ENCODE measurements at regions not wholly inside any gene's neighbourhood (a gene's known extent, or its start where the extent isn't known, plus 50 kb on each side); places are given as distances from the start of the nearest gene placed in this dataset.

DNA sequence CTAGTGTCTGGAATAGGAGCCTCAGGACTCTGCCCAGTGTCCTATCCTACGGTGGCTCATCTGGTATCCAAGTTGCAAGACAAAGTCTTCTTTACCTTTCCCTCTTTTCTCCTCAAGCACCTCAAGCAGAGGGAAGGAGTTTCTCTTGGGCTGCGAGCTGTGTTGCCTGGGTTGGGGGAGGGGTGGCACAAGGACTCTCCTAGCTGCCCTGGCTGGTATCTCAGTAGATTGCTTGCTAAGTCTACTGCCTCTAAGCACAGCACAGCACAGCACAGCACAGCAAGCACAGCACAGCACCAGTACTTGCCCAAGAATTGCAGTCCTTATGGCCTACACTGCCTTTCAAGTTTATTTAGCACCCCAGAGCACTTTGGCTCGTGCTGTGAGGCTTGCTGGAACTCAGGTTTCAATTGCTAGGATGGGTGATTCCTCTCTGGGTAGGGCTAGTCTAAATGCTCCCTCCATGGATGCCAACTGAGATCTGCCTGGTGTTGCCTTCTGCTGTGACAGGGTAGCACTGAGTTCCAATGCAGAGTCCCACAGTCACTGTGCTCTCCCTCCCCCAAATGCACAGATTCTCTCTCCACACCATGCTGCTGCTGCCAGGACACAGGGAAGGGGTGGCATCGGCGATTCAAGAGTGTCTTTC is 213.1 kb upstream of the POU5F2 start:
- TF ChIP-seq, protein P1, sequence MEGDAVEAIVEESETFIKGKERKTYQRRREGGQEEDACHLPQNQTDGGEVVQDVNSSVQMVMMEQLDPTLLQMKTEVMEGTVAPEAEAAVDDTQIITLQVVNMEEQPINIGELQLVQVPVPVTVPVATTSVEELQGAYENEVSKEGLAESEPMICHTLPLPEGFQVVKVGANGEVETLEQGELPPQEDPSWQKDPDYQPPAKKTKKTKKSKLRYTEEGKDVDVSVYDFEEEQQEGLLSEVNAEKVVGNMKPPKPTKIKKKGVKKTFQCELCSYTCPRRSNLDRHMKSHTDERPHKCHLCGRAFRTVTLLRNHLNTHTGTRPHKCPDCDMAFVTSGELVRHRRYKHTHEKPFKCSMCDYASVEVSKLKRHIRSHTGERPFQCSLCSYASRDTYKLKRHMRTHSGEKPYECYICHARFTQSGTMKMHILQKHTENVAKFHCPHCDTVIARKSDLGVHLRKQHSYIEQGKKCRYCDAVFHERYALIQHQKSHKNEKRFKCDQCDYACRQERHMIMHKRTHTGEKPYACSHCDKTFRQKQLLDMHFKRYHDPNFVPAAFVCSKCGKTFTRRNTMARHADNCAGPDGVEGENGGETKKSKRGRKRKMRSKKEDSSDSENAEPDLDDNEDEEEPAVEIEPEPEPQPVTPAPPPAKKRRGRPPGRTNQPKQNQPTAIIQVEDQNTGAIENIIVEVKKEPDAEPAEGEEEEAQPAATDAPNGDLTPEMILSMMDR (conservative IDR thresholded peaks at IDR 0.05; ENCODE audit: low read depth in 2 of 2): no peak
- TF ChIP-seq EZH2 (IDR thresholded peaks at IDR 0.05; ENCODE audit: low read depth, unreplicated experiment) (no peak), EZH2phosphoT487 (IDR thresholded peaks at IDR 0.05; ENCODE audit: unreplicated experiment) (no peak)
- TF ChIP-seq, protein P2, sequence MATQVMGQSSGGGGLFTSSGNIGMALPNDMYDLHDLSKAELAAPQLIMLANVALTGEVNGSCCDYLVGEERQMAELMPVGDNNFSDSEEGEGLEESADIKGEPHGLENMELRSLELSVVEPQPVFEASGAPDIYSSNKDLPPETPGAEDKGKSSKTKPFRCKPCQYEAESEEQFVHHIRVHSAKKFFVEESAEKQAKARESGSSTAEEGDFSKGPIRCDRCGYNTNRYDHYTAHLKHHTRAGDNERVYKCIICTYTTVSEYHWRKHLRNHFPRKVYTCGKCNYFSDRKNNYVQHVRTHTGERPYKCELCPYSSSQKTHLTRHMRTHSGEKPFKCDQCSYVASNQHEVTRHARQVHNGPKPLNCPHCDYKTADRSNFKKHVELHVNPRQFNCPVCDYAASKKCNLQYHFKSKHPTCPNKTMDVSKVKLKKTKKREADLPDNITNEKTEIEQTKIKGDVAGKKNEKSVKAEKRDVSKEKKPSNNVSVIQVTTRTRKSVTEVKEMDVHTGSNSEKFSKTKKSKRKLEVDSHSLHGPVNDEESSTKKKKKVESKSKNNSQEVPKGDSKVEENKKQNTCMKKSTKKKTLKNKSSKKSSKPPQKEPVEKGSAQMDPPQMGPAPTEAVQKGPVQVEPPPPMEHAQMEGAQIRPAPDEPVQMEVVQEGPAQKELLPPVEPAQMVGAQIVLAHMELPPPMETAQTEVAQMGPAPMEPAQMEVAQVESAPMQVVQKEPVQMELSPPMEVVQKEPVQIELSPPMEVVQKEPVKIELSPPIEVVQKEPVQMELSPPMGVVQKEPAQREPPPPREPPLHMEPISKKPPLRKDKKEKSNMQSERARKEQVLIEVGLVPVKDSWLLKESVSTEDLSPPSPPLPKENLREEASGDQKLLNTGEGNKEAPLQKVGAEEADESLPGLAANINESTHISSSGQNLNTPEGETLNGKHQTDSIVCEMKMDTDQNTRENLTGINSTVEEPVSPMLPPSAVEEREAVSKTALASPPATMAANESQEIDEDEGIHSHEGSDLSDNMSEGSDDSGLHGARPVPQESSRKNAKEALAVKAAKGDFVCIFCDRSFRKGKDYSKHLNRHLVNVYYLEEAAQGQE (IDR thresholded peaks at IDR 0.05; ENCODE audit: unreplicated experiment): no peak
